Panc1 (cell line): ENCODE measurements at regions not wholly inside any gene's neighbourhood (a gene's known extent, or its start where the extent isn't known, plus 50 kb on each side); places are given as distances from the start of the nearest gene placed in this dataset.

Source experiments
- CTCF ChIP-seq: fragments of 450-650 bp; IDR thresholded peaks from 2 replicates; pipeline ENCODE4 v1.5.1; 2017; ENCODE audit warnings: mild to moderate bottlenecking
- POLR2AphosphoS5 ChIP-seq: IDR thresholded peaks from 2 replicates; pipeline ENCODE4 v1.6.1; 2012; ENCODE audit warnings: mild to moderate bottlenecking, low read depth, low read length, moderate library complexity
- REST ChIP-seq, 2 experiments: IDR thresholded peaks; 2 replicates each; pipeline ENCODE4 v1.6.1; 2011 to 2012; ENCODE audit warnings: low read depth in 2 of 2, control low read depth in 1 of 2, low read length in 1 of 2, mild to moderate bottlenecking in 1 of 2, moderate library complexity in 1 of 2; ENCODE audit not compliant: insufficient read depth in 1 of 2

- TF ChIP-seq CTCF (no peak), POLR2AphosphoS5 (no peak), REST (IDR thresholded peaks at IDR 0.05; ENCODE audit: insufficient read depth in 1 of 2, low read depth in 2 of 2, low read length in 1 of 2) (no peak)
Measured at GRCh38 chr10:1950803-1951495, 213.6 kb upstream of the ADARB2 start.
